WERI-Rb-1 (cell line): ENCODE measurements at regions not wholly inside any gene's neighbourhood (a gene's known extent, or its start where the extent isn't known, plus 50 kb on each side); places are given as distances from the start of the nearest gene placed in this dataset.

Experiments
- DNase-seq: peaks from one replicate; pipeline ENCODE4 v3.0.0-alpha.2; 2020
- H3K27ac ChIP-seq: fragments of 250-450 bp; sonication (Bioruptor Pico); 2 replicates; pipeline ENCODE4 v1.5.1; 2020; ENCODE audit warnings: mild to moderate bottlenecking, moderate library complexity
- H3K27me3 ChIP-seq: fragments of 250-450 bp; sonication (Bioruptor Pico); 2 replicates; pipeline ENCODE4 v1.5.1; 2021; ENCODE audit warnings: mild to moderate bottlenecking, low read depth, moderate library complexity; ENCODE audit not compliant: insufficient read depth, severe bottlenecking
- H3K36me3 ChIP-seq: fragments of 250-450 bp; sonication (Bioruptor Pico); 2 replicates; pipeline ENCODE4 v1.5.1; 2020; ENCODE audit warnings: mild to moderate bottlenecking, moderate library complexity
- H3K4me3 ChIP-seq: 2 replicates; pipeline ENCODE4 v1.5.1; 2011; ENCODE audit warnings: low read depth, mild to moderate bottlenecking, control low read depth, low read length
- H3K9me3 ChIP-seq: fragments of 250-450 bp; sonication (Bioruptor Pico); 2 replicates; pipeline ENCODE4 v1.5.1; 2021; ENCODE audit warnings: mild to moderate bottlenecking, moderate library complexity; ENCODE audit not compliant: severe bottlenecking
- CTCF ChIP-seq: IDR thresholded peaks from 2 replicates; pipeline ENCODE4 v1.5.1; 2011; ENCODE audit warnings: low read depth, mild to moderate bottlenecking, control low read depth, inconsistent platforms, low read length

GRCh38 chr4:45004326-45004725 is 278.0 kb upstream of the GNPDA2 start:
- no peak for DNase-seq
- no peak for TF ChIP-seq CTCF

GRCh38 chr4:44996276-44996845 is 270.0 kb upstream of the GNPDA2 start:
- no peak overlapping the region for H3K4me3 ChIP-seq
- no peaks in the 10 kb centered on the region for H3K9me3 ChIP-seq
- TF ChIP-seq CTCF: no peak
- H3K27me3 ChIP-seq: no peaks in the 10 kb centered on the region
- no peaks in the 10 kb centered on the region for H3K36me3 ChIP-seq
- no peak for DNase-seq
- no peak overlapping the region for H3K27ac ChIP-seq

More at GRCh38 chr4:45004326-45004725, 278.0 kb upstream of the GNPDA2 start:
- H3K27ac ChIP-seq: no peak overlapping the region
- H3K27me3 ChIP-seq: no peaks in the 10 kb centered on the region
- H3K36me3 ChIP-seq: no peaks in the 10 kb centered on the region
- H3K9me3 ChIP-seq: no peaks in the 10 kb centered on the region
- no peak overlapping the region for H3K4me3 ChIP-seq

- Histone ChIP-seq H3K27me3 (no peaks in the 10 kb centered on the region), H3K9me3 (no peaks in the 10 kb centered on the region), H3K27ac (no peak overlapping the region), H3K4me3 (no peak overlapping the region), H3K36me3 (no peaks in the 10 kb centered on the region)
- DNase-seq: no peak
- no peak for TF ChIP-seq CTCF
Observed at GRCh38 chr4:44988011-44988410, 261.7 kb upstream of the GNPDA2 start.

- no peaks in the 10 kb centered on the region for H3K27me3 ChIP-seq
- H3K27ac ChIP-seq: no peak overlapping the region
- TF ChIP-seq CTCF: no peak
- DNase-seq: no peak
- no peaks in the 10 kb centered on the region for H3K9me3 ChIP-seq
- H3K4me3 ChIP-seq: no peak overlapping the region
- no peaks in the 10 kb centered on the region for H3K36me3 ChIP-seq
Observed at GRCh38 chr4:44985938-44986337, 259.6 kb upstream of the GNPDA2 start.

GRCh38 chr4:44985152-44985551 is 258.8 kb upstream of the GNPDA2 start:
- Histone ChIP-seq H3K27ac (no peak overlapping the region), H3K9me3 (no peaks in the 10 kb centered on the region), H3K36me3 (no peaks in the 10 kb centered on the region), H3K4me3 (no peak overlapping the region), H3K27me3 (no peaks in the 10 kb centered on the region)
- no peak for DNase-seq
- no peak for TF ChIP-seq CTCF

GRCh38 chr4:44984083-44984482 is 257.7 kb upstream of the GNPDA2 start:
- H3K27ac ChIP-seq: no peak overlapping the region
- H3K27me3 ChIP-seq: no peaks in the 10 kb centered on the region
- no peak for DNase-seq
- no peaks in the 10 kb centered on the region for H3K9me3 ChIP-seq
- no peaks in the 10 kb centered on the region for H3K36me3 ChIP-seq
- TF ChIP-seq CTCF: no peak
- H3K4me3 ChIP-seq: no peak overlapping the region
